Right cardiac atrium (tissue), 5 donors: ENCODE measurements at regions not wholly inside any gene's neighbourhood (a gene's known extent, or its start where the extent isn't known, plus 50 kb on each side); places are given as distances from the start of the nearest gene placed in this dataset.

Experiments
- ATAC-seq, 2 donors: fragments of 200-7000 bp; cut with Tn5 transposase; one replicate each; pipeline versions ENCODE4 v1.8.0 to v1.9.1; 2020; ENCODE audit warnings: moderate library complexity in 2 of 2, mild to moderate bottlenecking in 1 of 2
- DNase-seq, 3 donors: peaks; one replicate each; pipeline ENCODE4 v3.0.0-alpha.2; 2020
- H3K27ac ChIP-seq: one replicate; pipeline ENCODE4 v1.5.1; 2013; ENCODE audit warnings: mild to moderate bottlenecking, low read length, control low read depth, moderate library complexity
- H3K27me3 ChIP-seq: one replicate; pipeline ENCODE4 v1.6.1; 2013; ENCODE audit not compliant: control insufficient read depth, insufficient read depth
- H3K4me1 ChIP-seq: one replicate; pipeline ENCODE4 v1.6.1; 2013; ENCODE audit warnings: low read length; ENCODE audit not compliant: control insufficient read depth, insufficient read depth
- H3K4me3 ChIP-seq: one replicate; pipeline ENCODE4 v1.5.1; 2013; ENCODE audit warnings: low read length, control low read depth
- H3K9me3 ChIP-seq: one replicate; pipeline ENCODE4 v1.6.1; 2013; ENCODE audit warnings: low read length; ENCODE audit not compliant: control insufficient read depth
- WGBS: extraction: QIAGEN DNeasy Blood & Tissue Kit; methylation state at CpG from one replicate; pipeline ENCODE4 v1.1.7; 2013; 5-methylcytosine and 5-hydroxymethylcytosine counted together
- intact Hi-C, 4 donors: fragments of 100-400 bp; cut with DNase I; formaldehyde crosslinking; loops; one replicate each; pipeline versions ENCODE4 v1.11.0 to v1.14.0; 2022 to 2023
- donor health status: healthy with polysubstance abuse.
- donor health status: DM: no; HTN: yes; CAD: no.
- donor health status: DM: no; HTN: no; CAD: no.
- donor health status: DM: no; HTN: yes; CAD: no; lungs with severe emphysema.
- donor health status: DM: yes; HTN: yes; CAD: no.

DNA sequence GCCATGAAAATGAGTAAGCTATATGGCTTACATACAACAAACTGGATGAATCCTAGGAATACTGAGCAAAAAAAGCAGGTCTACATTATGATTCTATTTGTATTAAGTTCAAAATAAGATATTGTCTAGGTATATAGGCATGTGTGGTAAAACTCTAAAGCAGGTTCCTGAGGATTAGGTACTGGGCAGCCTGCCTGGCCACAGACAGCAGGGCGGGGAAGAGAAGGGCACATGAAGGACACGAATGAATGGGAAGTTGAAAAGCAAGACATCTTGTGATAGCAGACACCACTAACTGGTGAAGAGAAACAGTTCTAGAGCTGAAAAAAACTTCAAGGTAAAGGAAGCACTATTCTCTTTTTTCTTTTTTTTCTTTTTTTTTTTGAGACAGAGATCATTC, 72.6 kb upstream of the SLC4A11 start:
- intact Hi-C loops = loop anchor here in 1 of 4 donors (10.0 kb wide), 1 partner anchor 257 kb away; no protein-coding TSS in a partner anchor
- 73% methylated on average over 2 of the region's 2 CpGs for WGBS
- peaks cover 11% of the 10 kb centered on the region for H3K4me1 ChIP-seq

DNA sequence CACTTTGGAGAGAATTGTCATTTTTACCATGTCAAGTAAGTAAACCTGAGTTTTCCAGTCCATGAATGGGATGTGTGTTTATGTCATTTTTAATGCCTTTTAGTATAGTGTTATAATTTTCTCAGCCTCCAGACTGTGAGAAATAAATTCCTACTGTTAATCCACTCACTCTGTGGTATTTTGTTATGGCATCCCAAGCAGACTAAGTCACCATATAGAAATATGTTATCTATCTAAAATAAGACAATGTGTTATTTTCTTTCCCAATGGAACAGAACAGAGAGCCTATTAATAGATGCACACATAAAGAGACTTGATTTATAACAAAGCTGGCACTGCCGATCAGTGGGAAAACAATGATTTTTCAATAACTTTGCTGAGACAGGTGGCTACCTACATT, 70.2 kb upstream of the SLC4A11 start:
- intact Hi-C loops = no loop called here
- no peak for ATAC-seq
- Histone ChIP-seq H3K27me3 (no peaks in the 10 kb centered on the region), H3K27ac (no peak overlapping the region), H3K4me3 (no peak overlapping the region), H3K4me1 (peaks cover 7% of the 10 kb centered on the region), H3K9me3 (no peaks in the 10 kb centered on the region)
- DNase-seq = no peak
- 91% methylated on average over 1 of the region's 1 CpG for WGBS

More for the DNA sequence above, 72.6 kb upstream of the SLC4A11 start:
- ATAC-seq = no peak
- H3K9me3 ChIP-seq = no peaks in the 10 kb centered on the region
- no peak for DNase-seq
- H3K27ac ChIP-seq = no peak overlapping the region
- no peak overlapping the region for H3K4me3 ChIP-seq
- H3K27me3 ChIP-seq = no peaks in the 10 kb centered on the region

DNA sequence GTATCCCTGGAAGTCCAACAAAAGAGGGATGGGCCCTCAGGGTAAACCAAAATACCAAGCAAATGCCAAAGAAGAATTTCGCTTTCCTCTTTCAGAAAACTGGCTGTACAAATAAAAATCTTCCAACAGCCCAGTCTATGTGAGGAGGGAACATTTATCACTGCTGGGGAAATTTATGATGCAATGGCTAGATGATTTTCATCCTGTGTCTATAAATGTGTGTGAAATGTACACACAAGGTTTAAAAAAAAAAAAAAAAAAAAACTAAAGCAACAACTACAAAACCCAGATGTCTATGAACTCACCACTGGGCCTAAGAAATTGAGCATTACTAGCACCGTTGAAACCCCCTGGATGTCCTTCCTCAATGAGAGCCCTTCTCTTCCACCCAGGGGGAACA, 68.7 kb upstream of the SLC4A11 start:
- DNase-seq (no peak), ATAC-seq (no peak)
- intact Hi-C loops = no loop called here
- H3K4me3 ChIP-seq = no peak overlapping the region
- WGBS = 90% methylated on average over 2 of the region's 2 CpGs
- H3K9me3 ChIP-seq = no peaks in the 10 kb centered on the region
- H3K27ac ChIP-seq = no peak overlapping the region
- no peaks in the 10 kb centered on the region for H3K27me3 ChIP-seq
- H3K4me1 ChIP-seq = no peaks in the 10 kb centered on the region

DNA sequence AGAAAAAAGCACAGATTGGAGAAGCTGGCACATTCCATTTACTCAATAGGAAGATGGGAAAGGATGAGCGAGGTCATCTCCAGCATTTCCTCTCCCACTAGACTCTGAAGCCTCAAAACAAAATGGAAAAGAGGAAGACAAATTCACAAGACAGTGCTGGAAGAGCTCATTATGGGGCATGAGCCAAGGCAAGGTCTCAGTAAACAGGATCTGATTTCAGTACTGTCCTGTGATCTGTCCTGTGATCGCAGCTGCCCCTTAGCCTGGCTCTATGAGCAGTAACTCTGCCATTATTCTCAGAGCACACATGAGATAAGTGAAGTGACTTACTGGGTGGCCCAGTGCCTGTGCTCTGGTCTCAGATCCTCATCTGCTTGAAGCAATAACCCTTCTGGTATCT, 68.1 kb upstream of the SLC4A11 start:
- H3K4me3 ChIP-seq = no peak overlapping the region
- no peaks in the 10 kb centered on the region for H3K4me1 ChIP-seq
- intact Hi-C loops = no loop called here
- H3K27ac ChIP-seq = no peak overlapping the region
- no peaks in the 10 kb centered on the region for H3K27me3 ChIP-seq
- H3K9me3 ChIP-seq = no peaks in the 10 kb centered on the region
- DNase-seq (no peak), ATAC-seq (no peak)
- WGBS = 87% methylated on average over 2 of the region's 2 CpGs

DNA sequence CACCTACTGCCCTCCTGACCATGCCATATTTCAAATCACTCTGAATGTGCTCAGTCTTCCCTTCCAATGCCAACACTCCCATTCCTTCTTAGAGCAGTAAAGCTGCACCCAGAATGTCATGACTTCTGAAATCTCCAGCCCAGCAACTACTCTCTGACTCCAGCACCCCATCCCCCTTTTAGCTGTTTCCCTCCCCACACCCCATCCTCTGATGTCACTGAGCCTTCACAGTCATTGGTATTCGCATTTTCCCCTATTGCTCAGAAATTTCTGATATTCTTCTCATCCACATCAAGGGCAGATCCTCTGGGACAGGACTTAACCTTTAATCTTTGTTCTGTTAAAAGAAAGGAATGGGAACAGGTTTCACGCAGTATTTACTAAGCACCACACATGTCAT, 67.1 kb upstream of the SLC4A11 start:
- 97% methylated on average over 2 of the region's 2 CpGs for WGBS
- intact Hi-C loops = no loop called here
- no peak for ATAC-seq
- no peak for DNase-seq
- Histone ChIP-seq H3K4me3 (no peak overlapping the region), H3K27me3 (no peaks in the 10 kb centered on the region), H3K9me3 (no peaks in the 10 kb centered on the region), H3K27ac (no peak overlapping the region), H3K4me1 (no peaks in the 10 kb centered on the region)

DNA sequence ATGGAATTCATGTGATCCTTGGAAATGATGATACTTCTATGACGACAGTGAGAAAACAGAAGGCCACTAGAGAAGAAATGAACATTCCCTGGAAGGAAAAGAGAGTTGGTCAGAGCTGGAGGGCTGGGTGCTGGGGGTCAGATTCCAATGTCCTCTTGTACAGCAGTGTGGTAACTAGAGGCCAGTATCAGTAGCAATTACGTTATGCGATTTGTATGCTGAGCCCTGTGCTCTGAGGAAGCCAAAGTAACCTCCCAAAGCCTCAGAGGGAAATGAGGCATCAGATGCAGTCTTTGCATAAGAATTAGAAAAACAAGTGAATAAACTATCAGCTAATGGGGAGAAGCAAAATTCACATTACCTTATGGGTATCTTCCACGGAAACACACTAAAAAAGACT, 65.5 kb upstream of the SLC4A11 start:
- no peaks in the 10 kb centered on the region for H3K4me1 ChIP-seq
- H3K4me3 ChIP-seq = no peak overlapping the region
- ATAC-seq = no peak
- no peaks in the 10 kb centered on the region for H3K27me3 ChIP-seq
- DNase-seq = no peak
- H3K27ac ChIP-seq = no peak overlapping the region
- no peaks in the 10 kb centered on the region for H3K9me3 ChIP-seq
- WGBS = 90% methylated on average over 4 of the region's 4 CpGs
- intact Hi-C loops = no loop called here

DNA sequence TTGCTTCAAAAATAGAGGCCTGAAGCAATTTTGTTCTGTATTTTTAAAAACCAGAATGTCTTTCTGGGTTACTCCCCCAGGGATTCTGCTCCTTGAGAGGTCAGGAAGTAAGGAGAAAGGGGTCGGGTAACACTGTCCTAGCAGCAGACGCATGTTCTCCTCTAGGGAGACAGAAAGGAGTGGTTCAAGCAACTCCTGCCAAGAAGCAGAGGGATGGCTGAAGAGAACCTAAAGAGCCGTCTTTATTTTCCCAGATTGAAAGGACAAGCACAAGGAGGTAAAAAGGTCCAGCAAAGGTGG, 58.0 kb upstream of the SLC4A11 start:
- no peak for DNase-seq
- 46% methylated on average over 3 of the region's 3 CpGs for WGBS
- no peaks in the 10 kb centered on the region for H3K4me1 ChIP-seq
- peak in 1 of 2 donors; percentile 59 for ATAC-seq
- intact Hi-C loops = no loop called here
- no peak overlapping the region for H3K27ac ChIP-seq
- no peak overlapping the region for H3K4me3 ChIP-seq
- no peaks in the 10 kb centered on the region for H3K27me3 ChIP-seq
- H3K9me3 ChIP-seq = no peaks in the 10 kb centered on the region

DNA sequence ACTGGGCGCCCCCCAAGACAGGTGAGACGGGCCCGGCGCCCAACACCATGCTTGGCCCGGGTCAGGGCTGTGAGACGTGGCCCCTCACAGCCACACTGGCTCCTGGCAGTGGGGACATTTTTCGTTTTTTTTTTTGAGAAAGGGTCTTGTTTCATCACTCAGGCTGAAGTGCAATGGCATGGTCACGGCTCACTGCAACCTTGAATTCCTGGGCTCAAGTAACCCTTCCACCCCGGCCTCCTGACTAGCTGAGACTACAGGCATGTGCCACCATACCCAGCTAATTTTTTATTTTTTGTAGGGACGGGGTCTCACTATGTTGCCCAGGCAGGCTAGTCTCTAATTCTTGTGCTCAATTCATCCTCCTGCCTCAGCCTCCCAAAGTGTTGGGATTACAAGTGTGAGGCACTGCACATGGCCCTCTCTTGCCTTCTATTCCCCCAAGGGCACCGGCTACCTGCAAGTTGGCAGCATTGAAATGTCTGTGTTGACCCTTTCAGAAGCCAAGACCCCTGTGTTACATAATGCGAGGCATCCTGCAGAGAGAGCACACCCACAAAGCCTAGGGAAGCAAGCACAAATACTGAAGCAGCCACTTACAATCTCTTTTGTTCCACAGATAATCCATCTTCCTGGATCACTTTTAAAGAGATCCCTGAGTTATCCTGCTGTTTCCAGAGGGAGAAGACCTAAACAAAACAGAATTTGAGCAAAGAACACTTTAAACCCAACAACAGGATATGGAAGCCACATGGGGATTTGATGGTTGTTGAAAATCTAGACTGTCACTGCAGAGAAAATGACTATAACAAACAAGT, 57.5 kb upstream of the SLC4A11 start:
- Histone ChIP-seq H3K9me3 (no peaks in the 10 kb centered on the region), H3K27me3 (no peaks in the 10 kb centered on the region), H3K4me1 (no peaks in the 10 kb centered on the region), H3K27ac (no peak overlapping the region), H3K4me3 (no peak overlapping the region)
- DNase-seq = no peak
- ATAC-seq = no peak
- intact Hi-C loops = no loop called here
- 90% methylated on average over 12 of the region's 12 CpGs for WGBS
